Inflammatory macrophage (primary cell): ENCODE measurements at regions not wholly inside any gene's neighbourhood (a gene's known extent, or its start where the extent isn't known, plus 50 kb on each side); places are given as distances from the start of the nearest gene placed in this dataset.

ENCODE experiments used
- DNase-seq, 2 donors: peaks; one replicate each; pipeline ENCODE4 v3.0.0-alpha.2; 2020 to 2022

DNA sequence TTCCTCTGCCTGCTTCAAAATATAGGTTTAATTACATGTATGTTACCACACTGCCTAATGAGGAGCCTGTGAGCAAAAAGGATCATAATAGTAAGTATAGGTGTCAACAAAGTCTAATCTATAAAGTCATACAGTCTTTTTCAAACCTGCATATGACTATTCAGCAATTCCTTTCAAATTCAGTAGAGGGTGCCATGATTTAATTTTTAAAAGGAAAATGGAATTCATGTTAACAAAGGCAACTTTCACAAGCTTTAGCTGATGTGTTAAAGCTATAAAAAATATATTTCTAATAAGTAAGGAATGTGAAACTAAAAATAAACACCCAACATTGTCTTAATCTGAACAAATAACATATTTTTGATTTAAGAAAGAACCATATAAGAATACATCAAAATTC lies 52.1 kb downstream of the MPP7 start:
- peak in 1 of 2 donors; percentile 58 for DNase-seq

DNA sequence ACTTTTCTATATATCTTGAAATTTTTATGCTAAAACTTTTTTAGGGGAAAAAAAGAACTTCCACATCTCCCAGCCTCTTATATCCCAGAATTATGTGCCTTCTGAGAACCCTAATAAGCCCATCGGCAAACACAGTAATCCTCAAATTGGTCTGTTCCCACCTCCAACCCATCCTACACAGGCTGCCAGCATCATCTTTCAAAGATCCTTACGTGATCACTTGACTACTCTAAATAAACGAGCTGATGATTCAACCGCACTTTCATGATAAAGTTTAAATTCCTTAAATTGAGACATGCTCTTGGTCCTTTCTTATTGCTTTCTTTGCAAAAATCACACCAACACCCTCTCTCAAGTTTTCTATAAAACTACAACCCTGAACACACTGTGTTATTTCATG lies 52.5 kb downstream of the MPP7 start:
- DNase-seq: no peak

DNA sequence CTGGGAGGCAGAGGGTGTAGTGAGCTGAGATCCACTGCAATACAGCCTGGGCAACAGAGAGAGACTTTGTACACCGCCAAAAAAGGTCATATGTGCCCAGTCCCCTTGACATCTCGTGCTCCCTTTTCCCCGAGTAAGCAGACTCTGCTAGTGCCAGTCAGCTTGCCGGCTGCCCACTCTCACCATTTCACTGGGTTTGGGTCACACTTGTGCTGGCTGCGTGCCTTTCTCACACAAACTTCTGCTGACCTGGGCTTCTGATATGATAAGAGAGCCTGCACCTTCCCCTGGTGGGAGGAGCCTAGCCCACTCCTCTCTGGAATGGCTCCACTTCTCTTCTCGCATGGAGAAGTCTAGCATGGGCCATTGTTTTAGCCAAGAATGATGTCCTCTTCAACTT lies 53.4 kb downstream of the MPP7 start:
- no peak for DNase-seq

DNA sequence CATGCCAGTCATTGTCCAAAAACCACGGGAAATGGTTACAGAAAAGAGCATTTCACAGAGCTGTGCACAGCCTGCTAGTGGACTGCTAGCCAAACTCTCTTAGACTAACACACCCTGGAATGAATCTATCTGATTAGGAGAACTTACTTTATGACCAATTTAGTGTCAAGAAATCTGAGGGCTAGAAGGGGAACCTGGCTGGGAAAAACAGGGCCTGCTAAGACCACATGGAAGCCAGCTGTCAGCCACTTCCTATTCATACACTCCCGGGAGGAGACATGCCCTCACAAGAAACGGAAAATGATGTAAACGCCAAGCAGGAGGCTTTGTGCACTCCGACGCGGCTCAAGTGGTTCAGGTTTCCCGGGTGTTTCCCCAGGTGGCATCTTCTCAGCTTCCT lies 54.8 kb downstream of the MPP7 start:
- peak; percentile 85 to 87 for DNase-seq

DNA sequence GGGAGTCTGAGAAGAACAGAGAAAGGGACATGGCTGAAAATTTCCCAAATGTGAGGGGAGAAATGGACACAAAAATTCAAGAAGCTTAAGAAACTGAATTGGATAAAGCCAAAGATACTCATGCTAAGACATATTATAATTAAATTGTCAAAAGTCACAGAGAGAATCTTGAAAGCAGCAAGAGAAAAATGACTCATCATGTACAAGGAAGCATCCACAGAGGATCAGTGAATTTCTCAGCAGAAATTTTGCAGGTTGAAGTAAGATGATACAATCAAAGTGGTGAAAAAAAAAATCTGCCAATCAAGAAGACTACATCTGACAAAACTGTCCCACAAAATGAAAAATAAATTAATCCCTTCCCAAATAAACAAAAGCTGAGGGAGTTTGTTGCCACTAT lies 56.8 kb downstream of the MPP7 start:
- DNase-seq: peak in 1 of 2 donors; percentile 3

DNA sequence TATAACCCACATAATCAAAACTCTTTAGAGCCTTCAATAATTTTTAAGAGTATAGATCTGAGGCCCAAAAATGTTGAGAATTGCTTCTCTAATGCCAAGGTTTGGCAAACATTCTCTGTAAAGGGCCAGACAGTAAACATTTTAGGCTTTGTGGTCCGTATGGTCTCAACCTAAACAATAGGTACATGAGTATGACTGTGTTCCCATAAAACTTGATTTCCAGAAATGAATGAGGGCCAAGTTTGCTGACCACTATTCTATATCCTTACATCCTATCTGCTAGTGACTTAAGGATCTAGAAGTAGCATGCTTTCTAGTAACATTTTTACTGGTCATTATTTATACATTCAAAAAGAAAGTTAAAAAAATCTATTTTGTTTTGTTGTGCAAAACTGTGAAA lies 58.9 kb downstream of the MPP7 start:
- DNase-seq: no peak

DNA sequence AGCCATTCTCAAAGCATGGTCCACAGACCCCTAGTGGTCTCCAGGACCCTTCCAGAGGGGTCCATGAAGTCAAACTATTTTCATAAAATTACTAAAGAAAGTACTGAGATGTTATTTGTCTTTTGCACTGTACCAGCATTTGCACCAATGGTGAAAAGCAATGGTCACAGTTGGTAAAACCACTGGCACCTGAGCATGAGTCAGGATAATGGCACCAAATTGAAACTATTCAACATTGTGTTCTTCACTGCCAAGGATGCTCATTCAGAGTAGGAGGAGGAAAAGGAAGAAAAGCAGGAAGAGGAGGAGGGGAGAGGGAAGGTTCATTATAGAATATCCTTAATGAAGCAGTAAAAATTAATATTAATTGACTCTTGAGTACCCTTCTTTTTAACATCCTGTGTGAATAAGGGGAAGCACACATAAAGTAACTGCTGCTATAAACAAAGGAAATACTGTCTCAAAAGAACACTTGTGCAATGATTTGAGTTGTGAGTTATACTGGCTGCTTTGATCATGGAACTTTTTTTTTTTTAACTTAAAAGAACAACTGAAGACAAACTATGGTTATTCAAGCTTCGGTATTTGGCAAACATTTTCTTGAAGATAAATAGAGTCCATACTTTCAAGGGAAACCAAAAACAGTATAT lies 60.2 kb downstream of the MPP7 start:
- peak in 1 of 2 donors; percentile 48 for DNase-seq

DNA sequence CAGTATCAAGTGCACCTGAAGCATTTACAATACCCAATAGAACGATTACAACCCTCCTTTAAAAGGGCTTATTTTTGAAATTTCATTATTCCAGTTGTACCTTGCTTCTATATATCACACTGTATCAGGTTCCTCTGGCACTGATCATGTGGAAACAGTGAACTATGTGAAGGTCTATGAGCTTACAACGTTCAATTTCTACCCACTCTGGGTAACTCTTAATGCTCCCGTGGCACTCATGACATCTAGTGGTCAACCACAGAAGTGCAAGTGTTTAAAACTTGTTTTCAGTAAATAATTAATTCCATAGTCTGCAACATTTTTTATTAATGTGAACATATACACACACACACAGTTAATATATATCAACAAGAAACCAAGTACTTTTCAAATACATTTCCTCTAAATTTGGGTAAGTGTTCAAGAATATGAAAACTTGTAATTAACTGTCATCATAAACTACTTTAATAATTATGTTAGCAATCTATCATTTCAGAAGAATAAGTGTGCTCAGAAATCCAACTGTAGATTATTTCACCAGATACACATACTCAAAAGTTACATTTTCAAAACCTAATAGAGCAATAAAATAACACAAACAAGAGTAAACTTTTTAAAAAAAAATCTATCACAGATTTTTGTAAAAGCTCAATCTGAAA lies 61.0 kb downstream of the MPP7 start:
- peak; percentile 62 to 72 for DNase-seq

DNA sequence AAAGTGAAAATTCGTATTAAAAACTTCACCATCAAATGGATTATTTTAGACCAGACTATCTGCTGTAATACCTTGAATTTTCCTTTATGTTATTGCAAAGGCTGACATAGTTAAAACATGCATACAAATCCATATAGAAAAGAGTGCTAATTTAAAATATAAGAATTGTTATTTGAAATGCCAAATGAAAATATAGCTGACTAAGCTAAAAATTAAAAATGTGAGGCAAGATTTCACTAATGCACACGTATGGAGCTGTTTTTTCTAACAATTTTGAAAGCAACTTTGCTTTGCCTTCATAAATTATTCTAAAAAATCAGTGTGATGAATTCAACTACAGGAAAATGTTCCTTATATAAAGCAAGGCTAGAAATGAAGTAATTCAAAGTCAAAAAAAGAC lies 62.5 kb downstream of the MPP7 start:
- no peak for DNase-seq

DNA sequence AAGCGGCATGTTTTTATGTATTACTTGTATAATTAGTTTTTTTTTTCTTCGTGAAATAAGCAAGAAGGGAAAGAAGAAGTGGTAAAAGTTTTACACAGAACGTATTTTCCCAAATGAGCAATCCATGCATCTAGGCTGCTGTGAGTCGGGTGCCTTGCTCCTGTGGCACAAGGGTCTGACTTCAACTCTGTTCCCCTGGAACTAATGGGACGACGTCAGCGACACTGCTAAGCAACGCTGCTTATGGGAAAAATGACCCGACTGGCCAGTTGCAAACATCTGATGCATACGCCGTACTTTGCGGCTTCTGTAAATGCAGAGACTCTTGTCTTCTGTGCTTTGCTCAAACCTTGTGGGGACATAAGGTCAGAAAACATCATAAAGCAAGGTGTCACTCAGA lies 66.3 kb downstream of the MPP7 start:
- DNase-seq: no peak

DNA sequence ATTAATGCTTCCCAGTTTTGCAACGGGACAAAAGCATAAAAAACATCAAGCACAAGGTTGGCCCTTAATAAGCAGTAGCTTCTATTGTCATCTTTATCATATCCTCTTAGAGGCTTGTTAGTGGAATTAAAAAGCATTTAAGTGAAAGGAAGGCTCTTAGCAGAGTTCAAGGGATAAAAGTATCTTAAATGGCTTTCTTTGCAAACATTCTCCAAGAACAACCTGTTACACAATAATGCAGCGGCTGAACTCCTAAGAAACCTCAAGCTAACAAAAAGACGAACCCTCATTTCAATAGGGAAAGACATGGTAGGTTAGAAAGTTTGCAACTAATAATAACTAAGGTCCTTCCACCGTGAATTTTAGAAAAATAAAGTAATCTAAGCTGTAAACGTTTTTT lies 82.1 kb downstream of the MPP7 start:
- no peak for DNase-seq

DNA sequence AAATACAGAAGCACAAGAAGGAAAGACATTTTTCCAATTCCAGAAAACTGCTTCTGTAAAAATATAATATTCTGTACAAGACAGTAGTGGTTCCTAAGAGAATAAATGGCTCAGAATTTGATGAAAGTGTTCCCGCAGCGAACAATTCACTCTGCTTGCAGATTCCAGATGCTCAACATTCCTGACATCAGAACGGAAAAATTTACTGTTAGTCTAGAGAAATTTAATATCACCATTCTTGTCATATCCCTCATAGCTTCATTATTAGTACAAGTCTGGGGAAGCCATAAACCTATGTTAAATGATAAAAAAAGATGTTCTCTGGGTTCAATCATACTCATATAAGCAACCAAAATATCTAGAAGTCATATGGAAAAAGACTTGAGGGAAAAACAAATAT lies 83.6 kb downstream of the MPP7 start:
- DNase-seq: no peak

DNA sequence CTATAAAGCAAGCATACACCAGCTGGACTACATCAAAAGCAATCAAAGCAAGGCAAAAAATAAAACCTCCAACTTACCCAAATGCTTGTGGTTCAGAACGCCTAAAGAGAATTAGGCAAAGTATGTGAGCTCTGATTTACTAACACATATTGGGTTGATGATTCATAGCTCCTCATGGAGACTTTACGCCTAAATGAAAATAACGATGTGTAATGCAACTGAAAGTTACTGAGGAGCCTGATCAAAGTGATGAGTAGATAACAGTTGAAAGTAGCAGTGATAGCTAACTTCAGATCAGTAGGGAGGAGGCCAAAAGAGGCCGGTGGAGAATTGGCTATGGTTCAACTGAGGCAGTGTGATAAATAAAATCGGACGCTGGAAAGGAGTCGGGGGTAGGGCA lies 85.0 kb downstream of the MPP7 start:
- no peak for DNase-seq

DNA sequence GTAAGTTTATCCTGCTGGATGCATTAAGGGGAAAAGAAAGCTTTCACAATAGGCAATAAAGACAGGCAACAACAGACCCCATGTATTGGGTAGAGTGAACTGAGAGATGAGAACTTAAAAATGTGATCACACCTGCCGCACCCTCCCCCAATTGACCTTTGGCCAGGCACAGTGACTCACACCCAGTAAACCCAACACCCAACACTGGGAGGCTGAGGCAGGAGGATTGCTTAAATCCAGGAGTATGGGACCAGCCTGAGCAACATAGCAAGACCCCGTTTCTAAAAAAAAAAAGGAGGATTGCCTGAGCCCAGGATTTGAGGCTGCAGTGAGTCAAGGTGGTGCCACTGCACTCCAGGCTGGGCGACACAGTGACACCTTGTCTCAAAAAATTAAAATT lies 86.9 kb downstream of the MPP7 start:
- DNase-seq: no peak

DNA sequence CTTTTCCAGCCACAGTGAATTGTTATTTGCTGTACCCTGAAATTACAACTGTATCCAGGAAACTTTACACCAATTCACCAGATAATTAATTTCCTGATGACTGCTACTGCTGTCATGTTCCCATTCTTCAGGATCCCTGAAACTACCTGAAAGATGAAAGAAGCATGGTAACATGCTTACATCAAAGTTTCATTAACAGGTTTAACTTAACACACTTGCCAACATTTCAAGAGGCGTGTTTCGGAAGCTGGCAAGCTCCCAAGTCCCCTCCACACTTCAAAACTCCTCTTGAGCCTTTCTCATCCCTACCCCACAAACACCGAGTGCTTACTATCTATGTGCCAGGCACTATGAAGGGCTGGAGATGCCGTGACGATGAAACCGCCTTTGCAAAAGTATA lies 88.6 kb downstream of the MPP7 start:
- no peak for DNase-seq

DNA sequence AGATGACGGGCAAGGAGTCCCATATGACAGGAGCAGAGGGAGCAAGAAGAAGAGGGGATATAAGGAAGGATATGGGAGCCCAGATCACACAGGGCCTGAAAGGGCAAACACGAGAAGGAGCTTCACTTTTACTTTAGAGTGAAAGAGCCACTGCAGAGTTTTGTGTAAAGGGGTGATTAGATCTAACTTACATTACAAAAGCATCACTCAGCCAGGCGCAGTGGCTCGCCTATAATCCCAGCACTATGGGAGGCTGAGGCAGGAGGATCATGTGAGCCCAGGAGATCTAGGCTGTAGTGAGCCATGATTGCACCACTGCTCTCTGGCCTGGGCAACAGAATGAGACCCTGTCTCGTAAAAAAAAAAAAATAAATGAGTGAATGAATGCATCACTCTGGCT lies 91.1 kb downstream of the MPP7 start:
- DNase-seq: no peak

DNA sequence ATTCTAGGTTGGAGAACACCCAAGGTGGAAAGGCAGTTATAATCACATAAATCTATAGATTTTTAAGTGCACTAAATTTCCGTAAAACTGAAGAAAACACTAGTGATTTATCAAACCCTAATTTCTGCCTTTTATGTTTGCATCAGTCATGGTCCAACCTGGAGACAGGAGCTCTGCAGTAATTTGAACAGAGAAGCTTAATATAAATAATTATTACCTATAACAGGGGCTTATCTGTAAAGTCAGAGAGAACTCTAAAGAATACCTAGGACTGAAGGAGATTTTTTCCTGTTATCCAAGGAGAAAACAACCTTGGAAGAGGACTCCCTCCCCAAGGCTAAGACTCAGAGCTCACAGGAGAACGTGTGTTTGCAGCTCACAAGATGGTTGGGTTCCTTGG lies 95.1 kb downstream of the MPP7 start:
- DNase-seq: no peak

DNA sequence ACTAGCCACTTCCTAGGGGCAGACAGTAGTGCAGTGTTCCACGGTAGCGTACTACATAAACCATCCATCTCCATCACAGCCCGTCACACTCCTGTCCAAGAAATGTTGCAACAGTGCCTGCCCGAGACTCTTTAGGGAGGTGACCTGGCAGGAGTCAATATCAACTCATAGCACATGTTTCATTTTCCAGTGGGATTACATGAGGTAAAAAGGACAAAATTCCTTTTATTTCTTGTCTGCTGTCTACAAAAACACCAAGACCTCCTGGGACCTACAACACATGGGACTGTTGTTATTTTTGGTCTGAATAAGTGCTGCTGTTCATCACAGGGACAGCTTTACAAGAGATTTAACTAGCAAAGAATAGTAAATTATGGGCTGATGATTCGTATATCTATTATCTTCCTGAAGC lies 99.9 kb downstream of the MPP7 start:
- DNase-seq: no peak

DNA sequence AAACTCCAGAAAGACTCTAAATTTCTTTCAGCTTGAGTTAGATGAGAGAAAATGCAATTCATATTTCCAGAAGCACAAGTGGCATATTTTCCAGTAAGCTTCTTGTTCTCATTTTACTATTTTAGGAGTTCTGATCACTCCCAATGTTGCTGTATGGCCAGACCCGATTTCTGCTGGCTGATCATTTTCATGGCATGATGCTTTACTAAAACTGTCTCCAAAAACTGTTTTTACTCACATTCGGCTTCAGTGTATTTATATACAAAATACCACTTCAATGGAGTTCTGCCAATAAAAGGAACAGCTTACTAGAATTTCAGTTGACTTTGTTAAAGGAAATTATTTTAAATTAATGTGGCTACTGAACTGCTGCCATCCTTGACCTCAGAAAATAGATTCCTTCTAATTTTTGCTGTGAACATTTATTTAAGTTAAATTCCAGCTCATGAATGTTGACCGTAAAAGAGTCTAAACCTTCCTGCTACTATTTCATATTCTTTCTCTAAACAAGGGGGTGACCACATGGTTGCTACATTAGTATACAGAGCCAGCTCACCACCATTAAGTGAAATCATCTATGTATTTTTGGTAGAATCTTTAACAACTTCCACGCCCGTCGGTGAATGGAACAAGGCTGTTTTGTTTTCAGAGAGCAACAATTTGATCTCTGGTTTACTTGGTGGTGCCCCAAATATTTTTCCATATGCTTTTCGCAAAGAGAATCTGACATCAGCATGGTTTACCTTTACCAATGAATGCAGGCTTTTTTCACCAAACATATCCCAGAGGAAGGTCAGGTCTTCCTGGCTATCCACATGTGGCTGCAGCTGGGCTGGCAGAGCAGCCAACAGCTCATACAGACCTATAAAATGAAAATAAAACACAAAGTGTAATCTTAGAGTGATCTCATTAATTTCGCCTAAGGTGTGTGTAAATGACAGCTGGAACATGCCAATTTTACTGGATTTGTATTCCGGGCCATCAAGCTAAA lies 101.2 kb downstream of the MPP7 start:
- no peak for DNase-seq

DNA sequence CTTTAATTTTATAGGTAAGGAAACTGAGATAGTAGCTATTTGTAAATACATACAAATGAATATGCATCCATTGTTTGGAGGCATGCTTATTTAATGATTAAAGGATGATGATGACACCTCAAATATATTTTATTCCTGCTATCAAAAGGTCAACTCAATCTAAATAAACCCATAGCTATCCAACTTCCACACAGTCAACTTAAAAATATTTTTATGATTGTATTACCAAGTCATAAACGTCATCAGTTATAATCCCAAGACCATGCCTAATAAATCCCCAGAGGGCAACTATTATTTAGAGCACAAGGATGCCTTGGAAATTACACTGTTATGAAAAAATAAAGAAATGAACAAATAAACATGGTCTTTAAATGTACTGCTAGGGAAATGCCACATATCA lies 102.1 kb downstream of the MPP7 start:
- no peak for DNase-seq

DNA sequence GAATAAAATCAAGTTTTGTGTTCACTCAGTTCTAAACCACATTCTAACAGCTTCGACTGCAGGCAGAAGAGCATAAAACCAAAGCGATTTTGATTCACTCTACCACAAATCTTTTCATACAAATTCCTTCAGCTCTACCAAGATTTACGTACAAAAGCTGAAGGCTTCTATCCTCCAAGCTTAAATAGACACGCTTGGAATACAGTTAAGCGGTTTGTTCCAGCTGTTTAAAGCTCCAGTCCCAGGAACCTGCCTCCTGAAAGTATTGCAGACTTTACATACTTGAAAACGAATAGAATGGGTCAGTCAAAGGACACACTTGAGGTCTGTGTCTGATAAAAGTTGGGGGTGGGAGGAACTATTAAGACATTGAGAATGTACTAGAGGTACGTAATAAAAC lies 102.9 kb downstream of the MPP7 start:
- DNase-seq: no peak

DNA sequence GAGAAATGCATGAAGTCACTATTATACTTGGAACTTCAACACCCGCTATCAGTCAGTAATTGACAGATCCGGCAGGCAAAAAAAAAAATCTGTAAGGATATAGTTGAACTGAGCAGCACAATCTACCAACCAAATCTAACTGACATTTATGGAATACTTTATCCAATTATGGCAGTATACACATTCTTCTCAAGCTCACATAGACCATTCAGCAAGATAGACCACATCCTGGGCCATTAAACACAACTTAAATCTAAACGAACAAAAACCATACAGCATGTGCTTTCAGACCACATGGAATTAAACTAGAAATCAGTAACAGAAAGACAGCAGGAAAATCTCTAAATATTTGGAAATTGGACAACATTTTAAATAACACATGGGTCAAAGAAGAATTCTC lies 112.7 kb downstream of the MPP7 start:
- no peak for DNase-seq

DNA sequence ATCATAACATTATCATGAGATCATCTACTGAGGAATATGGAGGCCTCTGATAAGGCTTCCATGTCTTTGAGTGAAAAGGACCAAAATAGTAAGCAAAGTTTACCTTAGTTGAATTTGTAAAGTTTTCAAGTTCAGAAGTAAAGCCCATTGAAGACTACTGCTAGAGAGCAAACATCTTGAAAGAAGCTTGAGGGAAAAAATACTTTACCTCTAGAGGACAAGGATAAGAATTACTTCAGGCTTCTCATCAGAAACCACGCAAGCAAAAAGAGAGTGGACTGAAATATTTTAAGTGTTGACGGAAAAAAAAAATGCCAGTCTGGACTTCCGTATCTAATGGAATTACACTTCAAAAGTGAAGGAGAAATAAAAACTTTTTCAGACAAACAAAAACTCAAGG lies 114.3 kb downstream of the MPP7 start:
- DNase-seq: no peak
